NB4 (cell line): ENCODE measurements at regions not wholly inside any gene's neighbourhood (a gene's known extent, or its start where the extent isn't known, plus 50 kb on each side); places are given as distances from the start of the nearest gene placed in this dataset.

Experiments used
- MAX ChIP-seq: IDR thresholded peaks from 2 replicates; pipeline ENCODE4 v1.6.1; 2011; ENCODE audit warnings: low read depth, low read length
- POLR2A ChIP-seq: IDR thresholded peaks from 2 replicates; pipeline ENCODE4 v1.6.1; 2011; ENCODE audit warnings: mild to moderate bottlenecking; ENCODE audit not compliant: insufficient read length; ENCODE audit errors: extremely low read depth
- TF ChIP-seq, protein P1 (sequence below): IDR thresholded peaks from one replicate; pipeline ENCODE4 v1.5.1; 2012; ENCODE audit warnings: low read depth, low read length

GRCh38 chr1:164333387-164333786, 225.6 kb upstream of the PBX1 start:
- TF ChIP-seq, protein P1, sequence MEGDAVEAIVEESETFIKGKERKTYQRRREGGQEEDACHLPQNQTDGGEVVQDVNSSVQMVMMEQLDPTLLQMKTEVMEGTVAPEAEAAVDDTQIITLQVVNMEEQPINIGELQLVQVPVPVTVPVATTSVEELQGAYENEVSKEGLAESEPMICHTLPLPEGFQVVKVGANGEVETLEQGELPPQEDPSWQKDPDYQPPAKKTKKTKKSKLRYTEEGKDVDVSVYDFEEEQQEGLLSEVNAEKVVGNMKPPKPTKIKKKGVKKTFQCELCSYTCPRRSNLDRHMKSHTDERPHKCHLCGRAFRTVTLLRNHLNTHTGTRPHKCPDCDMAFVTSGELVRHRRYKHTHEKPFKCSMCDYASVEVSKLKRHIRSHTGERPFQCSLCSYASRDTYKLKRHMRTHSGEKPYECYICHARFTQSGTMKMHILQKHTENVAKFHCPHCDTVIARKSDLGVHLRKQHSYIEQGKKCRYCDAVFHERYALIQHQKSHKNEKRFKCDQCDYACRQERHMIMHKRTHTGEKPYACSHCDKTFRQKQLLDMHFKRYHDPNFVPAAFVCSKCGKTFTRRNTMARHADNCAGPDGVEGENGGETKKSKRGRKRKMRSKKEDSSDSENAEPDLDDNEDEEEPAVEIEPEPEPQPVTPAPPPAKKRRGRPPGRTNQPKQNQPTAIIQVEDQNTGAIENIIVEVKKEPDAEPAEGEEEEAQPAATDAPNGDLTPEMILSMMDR = no peak
- TF ChIP-seq POLR2A (no peak), MAX (no peak)
